ENCODE measurements at regions not wholly inside any gene's neighbourhood (a gene's known extent, or its start where the extent isn't known, plus 50 kb on each side); places are given as distances from the start of the nearest gene placed in this dataset.
"Not testable (repeated sequence)": the region's sequence is repeated elsewhere in the genome, so short reads cannot be mapped to it uniquely, and the experiment has no call there.

DNA sequence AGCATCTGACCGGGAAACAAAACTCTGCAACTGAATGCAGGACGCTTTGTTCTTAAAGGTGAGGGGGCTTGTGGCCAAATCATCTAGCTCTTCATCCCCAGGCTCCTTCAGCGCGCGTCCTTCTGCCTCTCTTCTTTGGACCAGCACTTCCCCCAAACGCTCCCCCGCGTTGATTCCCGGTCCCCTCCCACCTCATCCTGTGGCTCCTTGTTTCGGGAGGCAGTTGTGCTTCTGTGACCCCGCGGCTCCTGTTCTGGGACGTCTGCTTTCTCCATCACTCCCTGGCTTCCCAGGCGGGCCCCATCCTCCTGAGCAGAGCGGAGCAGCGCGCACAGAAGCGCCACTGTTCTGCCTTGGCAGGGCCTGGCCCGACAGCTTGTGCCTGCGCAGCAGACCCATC lies 109.7 kb upstream of the ZNG1E start:
- not testable (repeated sequence) for DNase-seq

- DNase-seq: not testable (repeated sequence)
Observed at GRCh38 chr9:65519018-65519417, 156.7 kb upstream of the ZNG1E start.

GRCh38 chr9:65514465-65514864 lies 161.3 kb upstream of the ZNG1E start:
- not testable (repeated sequence) for DNase-seq

GRCh38 chr9:65507897-65508296 lies 167.8 kb upstream of the ZNG1E start:
- not testable (repeated sequence) for DNase-seq

DNA sequence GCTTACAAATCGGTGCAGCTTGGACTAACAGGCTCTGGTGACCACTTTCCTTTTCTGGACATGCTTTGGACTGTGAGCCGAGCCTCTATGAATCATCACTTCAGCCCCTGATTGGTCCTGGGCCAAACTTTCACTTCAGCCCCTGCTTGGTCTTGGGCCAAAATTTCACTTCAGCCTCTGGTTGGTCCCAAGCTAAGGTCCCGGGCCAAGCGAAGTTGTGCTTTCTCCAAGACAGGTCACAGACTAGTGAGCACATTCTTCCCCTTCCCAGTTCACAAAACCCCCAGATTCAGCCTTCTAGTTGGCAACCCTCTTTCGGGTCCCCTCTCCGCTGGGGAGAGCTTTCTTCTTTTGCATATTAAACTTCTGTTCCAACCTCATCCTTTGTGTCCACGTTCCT lies 171.0 kb upstream of the ZNG1E start:
- not testable (repeated sequence) for DNase-seq

GRCh38 chr9:65503696-65504095 lies 172.0 kb upstream of the ZNG1E start:
- DNase-seq: not testable (repeated sequence)

DNA sequence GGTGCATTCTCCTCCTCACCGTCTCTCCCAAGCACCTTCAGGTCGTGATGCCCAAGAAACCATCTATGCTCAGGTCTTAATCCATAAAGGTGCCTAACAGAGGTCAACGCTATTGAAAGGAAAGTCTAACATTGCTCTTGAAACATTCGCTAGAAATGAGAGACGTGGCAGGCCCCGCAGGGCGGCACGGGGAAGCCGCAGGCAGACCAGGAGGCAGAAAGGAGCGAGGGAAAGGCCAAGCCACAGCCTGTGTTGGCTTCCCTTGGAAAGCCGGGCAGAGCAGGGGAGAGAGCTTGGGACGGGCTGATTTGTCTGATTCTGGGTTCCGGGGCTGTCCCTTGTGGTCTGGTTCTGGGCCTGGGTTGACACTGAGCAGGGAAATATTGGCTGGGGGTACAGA lies 192.8 kb upstream of the ZNG1E start:
- DNase-seq: not testable (repeated sequence)

DNA sequence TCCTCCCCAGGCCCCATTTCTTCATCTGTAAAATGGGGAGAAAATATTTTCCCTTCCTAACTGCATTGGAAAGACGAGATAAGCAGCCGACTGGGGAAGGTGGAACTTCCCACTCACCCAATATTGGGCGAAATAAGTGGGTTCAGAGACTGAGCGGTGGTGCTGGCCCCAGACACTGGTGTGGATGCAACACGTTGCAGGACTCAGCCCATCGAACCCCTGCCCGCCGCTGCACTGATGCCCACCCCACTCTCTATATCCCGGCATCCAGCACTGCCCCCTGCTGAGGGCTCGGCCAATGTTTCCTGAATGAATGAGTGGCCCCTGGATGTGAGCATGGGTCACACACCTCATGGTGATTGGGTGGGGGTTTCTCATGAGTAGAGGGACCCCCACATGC lies 194.4 kb upstream of the ZNG1E start:
- DNase-seq: not testable (repeated sequence)

- DNase-seq: not testable (repeated sequence)
Observed at GRCh38 chr9:65474891-65475290, 189.9 kb upstream of the FOXD4L5 start.

GRCh38 chr9:65473059-65473822 lies 188.2 kb upstream of the FOXD4L5 start:
- peak; percentile 18 for DNase-seq

- not testable (repeated sequence) for DNase-seq
Observed at GRCh38 chr9:65471106-65471505, 186.1 kb upstream of the FOXD4L5 start.

- not testable (repeated sequence) for DNase-seq
Observed at GRCh38 chr9:65466911-65467734, 182.1 kb upstream of the FOXD4L5 start.

- DNase-seq: not testable (repeated sequence)
Observed at GRCh38 chr9:65465246-65465895, 180.4 kb upstream of the FOXD4L5 start.

- DNase-seq: not testable (repeated sequence)
Observed at GRCh38 chr9:65462476-65462875, 177.5 kb upstream of the FOXD4L5 start.

DNA sequence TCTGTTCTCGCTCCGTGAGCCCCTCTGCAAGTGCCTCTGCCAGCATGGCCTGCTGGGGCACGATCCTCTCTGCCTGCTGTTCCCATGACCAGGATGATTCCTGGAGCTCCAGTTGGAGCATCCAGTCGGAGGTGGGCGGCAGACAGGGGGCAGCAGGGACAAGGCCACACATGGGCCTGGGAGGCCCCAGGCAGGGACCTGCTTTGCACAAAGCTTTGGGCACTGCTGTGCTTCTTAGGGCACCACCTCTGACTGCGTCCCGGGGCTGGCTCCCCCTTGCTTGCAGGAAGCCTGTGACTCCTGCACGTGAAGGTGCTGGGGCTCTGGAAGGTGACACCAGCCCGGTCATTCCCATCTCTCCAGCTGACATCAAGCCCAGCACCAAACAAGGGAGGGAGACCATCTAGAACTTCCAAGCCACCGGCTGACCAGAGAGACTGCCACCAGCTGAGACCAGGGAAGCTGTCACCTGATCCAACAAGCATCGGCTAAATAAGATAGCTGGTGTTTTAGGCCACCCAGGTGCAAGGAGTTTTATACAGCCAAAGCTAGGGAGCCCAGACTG lies 174.8 kb upstream of the FOXD4L5 start:
- DNase-seq: no peak

- no peak for DNase-seq
Observed at GRCh38 chr9:65458992-65459391, 174.0 kb upstream of the FOXD4L5 start.

- no peak for DNase-seq
Observed at GRCh38 chr9:65458465-65458864, 173.5 kb upstream of the FOXD4L5 start.

- not testable (repeated sequence) for DNase-seq
Observed at GRCh38 chr9:65456991-65457390, 172.0 kb upstream of the FOXD4L5 start.

- not testable (repeated sequence) for DNase-seq
Observed at GRCh38 chr9:65455751-65456647, 171.0 kb upstream of the FOXD4L5 start.

GRCh38 chr9:65455136-65455535 lies 170.1 kb upstream of the FOXD4L5 start:
- DNase-seq: not testable (repeated sequence)

DNA sequence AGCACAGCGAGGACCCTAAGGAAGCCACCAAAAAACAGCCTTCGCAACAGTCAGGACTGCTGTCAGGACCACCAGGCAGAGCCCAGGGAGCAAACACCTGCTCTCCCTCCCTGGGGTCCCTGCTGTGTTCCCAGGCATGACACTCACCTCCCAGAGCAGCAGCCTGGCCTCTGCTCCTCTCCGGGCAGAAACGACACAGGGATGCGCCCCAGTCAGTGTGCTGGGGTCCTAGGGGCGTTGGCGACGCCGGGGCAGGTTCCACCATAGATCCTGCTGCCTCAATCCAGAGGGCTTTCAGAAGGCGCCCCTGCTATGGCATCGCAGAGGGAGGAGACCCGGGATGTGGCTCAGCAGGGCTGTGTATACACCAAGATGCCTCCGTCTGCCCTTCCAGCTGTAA lies 169.7 kb upstream of the FOXD4L5 start:
- not testable (repeated sequence) for DNase-seq

GRCh38 chr9:65454034-65454433 lies 169.0 kb upstream of the FOXD4L5 start:
- not testable (repeated sequence) for DNase-seq

All from hematopoietic multipotent progenitor cell treated with erythropoietin and hydrocortisone succinate and interleukin-3 and kit ligand, for 8 days (in vitro differentiated cells).